ENCODE measurements at regions not wholly inside any gene's neighbourhood (a gene's known extent, or its start where the extent isn't known, plus 50 kb on each side); places are given as distances from the start of the nearest gene placed in this dataset.
"Not testable (repeated sequence)": the region's sequence is repeated elsewhere in the genome, so short reads cannot be mapped to it uniquely, and the experiment has no call there.

- no peak for DNase-seq (ENCODE audit: low spot score)
- no peak overlapping the region for H3K4me3 ChIP-seq (ENCODE audit: low read depth, low read length, poor library complexity, severe bottlenecking)
- BruUV-seq (replicated peaks): no TSS peak
- peak overlapping the region; percentile 59; the same call in 1 of the 2 replicates for H2AFZ ChIP-seq (ENCODE audit: low read length)
- CTCF ChIA-PET (ENCODE audit: unreplicated experiment): no interaction called here
- H3K4me1 ChIP-seq (ENCODE audit: insufficient read depth, low read length, poor library complexity, severe bottlenecking): peaks cover 58% of the 10 kb centered on the region
- no peak overlapping the region for H3K4me2 ChIP-seq (ENCODE audit: low read length)
- H3K9me2 ChIP-seq (ENCODE audit: insufficient read depth, low read length): no peaks in the 10 kb centered on the region
- no peaks in the 10 kb centered on the region for H3K79me2 ChIP-seq (ENCODE audit: insufficient read depth, low read depth, low read length)
- intact Hi-C loops (cut with micrococcal nuclease; ENCODE audit: unreplicated experiment): no loop called here
- POLR2A ChIA-PET: interaction anchor here (0.6 to 2.3 kb wide), 5 partner anchors 10 to 111 kb away, joined by 3 to 8 read pairs (median 4); no protein-coding TSS in a partner anchor
- peaks cover 2% of the 10 kb centered on the region; the same call in 1 of the 2 replicates for H3K36me3 ChIP-seq (ENCODE audit: insufficient read depth, low read length)
- no peak overlapping the region for H3K27ac ChIP-seq (ENCODE audit: low read depth, low read length, poor library complexity, severe bottlenecking)
- H3K9me3 ChIP-seq (ENCODE audit: low read length): peaks cover 8% of the 10 kb centered on the region; the same call in 1 of the 2 replicates
- H4K20me1 ChIP-seq (ENCODE audit: insufficient read depth, low read length): no peaks in the 10 kb centered on the region
- TF ChIP-seq EZH2phosphoT487 (IDR thresholded peaks at IDR 0.05; ENCODE audit: borderline replicate concordance, low read depth, low read length) (no peak), CTCF (conservative IDR thresholded peaks at IDR 0.05; ENCODE audit: low read length) (no peak)
Measured at GRCh38 chr3:181919375-181919774, 207.7 kb downstream of the SOX2 start.

- peaks cover 8% of the 10 kb centered on the region; the same call in 1 of the 2 replicates for H3K9me3 ChIP-seq (ENCODE audit: low read length)
- peak overlapping the region; percentile 70 for H3K4me2 ChIP-seq (ENCODE audit: low read length)
- POLR2A ChIA-PET: interaction anchor here (0.5 to 4.3 kb wide), 9 partner anchors 13 to 1120 kb away, joined by 3 to 49 read pairs (median 3); no protein-coding TSS in a partner anchor
- no TSS peak for BruUV-seq (replicated peaks)
- H4K20me1 ChIP-seq (ENCODE audit: insufficient read depth, low read length): no peaks in the 10 kb centered on the region
- H3K36me3 ChIP-seq (ENCODE audit: insufficient read depth, low read length): peaks cover 3% of the 10 kb centered on the region; the same call in 1 of the 2 replicates
- H3K79me2 ChIP-seq (ENCODE audit: insufficient read depth, low read depth, low read length): no peaks in the 10 kb centered on the region
- no peak for DNase-seq (ENCODE audit: low spot score)
- CTCF ChIA-PET (ENCODE audit: unreplicated experiment): interaction anchor here (1.8 kb wide), 1 partner anchor 13 kb away, joined by 7 read pairs; no protein-coding TSS in a partner anchor
- no peak for TF ChIP-seq CTCF (conservative IDR thresholded peaks at IDR 0.05; ENCODE audit: low read length)
- H3K9me2 ChIP-seq (ENCODE audit: insufficient read depth, low read length): no peaks in the 10 kb centered on the region
- H3K27ac ChIP-seq (ENCODE audit: low read depth, low read length, poor library complexity, severe bottlenecking): peak overlapping the region; percentile 79
- peaks cover 62% of the 10 kb centered on the region for H3K4me1 ChIP-seq (ENCODE audit: insufficient read depth, low read length, poor library complexity, severe bottlenecking)
- peak overlapping the region; percentile 39 for H3K4me3 ChIP-seq (ENCODE audit: low read depth, low read length, poor library complexity, severe bottlenecking)
- peak overlapping the region; percentile 73; the same call in 1 of the 2 replicates for H2AFZ ChIP-seq (ENCODE audit: low read length)
- intact Hi-C loops (cut with micrococcal nuclease; ENCODE audit: unreplicated experiment): loop anchor here (5.0 kb wide), 2 partner anchors 208 to 492 kb away; partner anchors contain the start of gene SOX2
Measured at GRCh38 chr3:181920409-181920808, 208.7 kb downstream of the SOX2 start.

- Histone ChIP-seq H3K4me3 (ENCODE audit: low read depth, low read length, poor library complexity, severe bottlenecking) (peak overlapping the region; percentile 44), H3K9me2 (ENCODE audit: insufficient read depth, low read length) (no peaks in the 10 kb centered on the region), H3K4me1 (ENCODE audit: insufficient read depth, low read length, poor library complexity, severe bottlenecking) (peaks cover 62% of the 10 kb centered on the region), H3K27ac (ENCODE audit: low read depth, low read length, poor library complexity, severe bottlenecking) (peak overlapping the region; percentile 79), H3K9me3 (ENCODE audit: low read length) (peaks cover 8% of the 10 kb centered on the region; the same call in 1 of the 2 replicates), H2AFZ (ENCODE audit: low read length) (peak overlapping the region; percentile 73; the same call in 1 of the 2 replicates), H3K79me2 (ENCODE audit: insufficient read depth, low read depth, low read length) (no peaks in the 10 kb centered on the region), H3K36me3 (ENCODE audit: insufficient read depth, low read length) (peaks cover 3% of the 10 kb centered on the region; the same call in 1 of the 2 replicates), H3K4me2 (ENCODE audit: low read length) (peak overlapping the region; percentile 70), H4K20me1 (ENCODE audit: insufficient read depth, low read length) (no peaks in the 10 kb centered on the region)
- BruUV-seq (replicated peaks): no TSS peak
- DNase-seq (ENCODE audit: low spot score): peak; percentile 82
- intact Hi-C loops (cut with micrococcal nuclease; ENCODE audit: unreplicated experiment): loop anchor here (5.0 kb wide), 2 partner anchors 209 to 491 kb away; partner anchors contain the start of gene SOX2
- ChIA-PET POLR2A (interaction anchor here (0.5 to 4.3 kb wide), 10 partner anchors 12 to 1119 kb away, joined by 3 to 49 read pairs (median 3); no protein-coding TSS in a partner anchor), CTCF (ENCODE audit: unreplicated experiment) (interaction anchor here (1.8 kb wide), 1 partner anchor 12 kb away, joined by 7 read pairs; no protein-coding TSS in a partner anchor)
- TF ChIP-seq EZH2phosphoT487 (IDR thresholded peaks at IDR 0.05; ENCODE audit: borderline replicate concordance, low read depth, low read length) (no peak), CTCF (conservative IDR thresholded peaks at IDR 0.05; ENCODE audit: low read length) (no peak)
Measured at GRCh38 chr3:181921220-181921619, 209.5 kb downstream of the SOX2 start.

- not testable (repeated sequence) for H3K79me2 ChIP-seq (ENCODE audit: insufficient read depth, low read depth, low read length); BruUV-seq (replicated peaks)
Measured at GRCh38 chr3:181925841-181926240, 214.1 kb downstream of the SOX2 start.

More at GRCh38 chr3:181925841-181926240, 214.1 kb downstream of the SOX2 start:
- H3K27ac ChIP-seq (ENCODE audit: low read depth, low read length, poor library complexity, severe bottlenecking); CTCF ChIA-PET (ENCODE audit: unreplicated experiment); DNase-seq (ENCODE audit: low spot score); H3K36me3 ChIP-seq (ENCODE audit: insufficient read depth, low read length); H3K4me2 ChIP-seq (ENCODE audit: low read length); POLR2A ChIA-PET; H3K9me2 ChIP-seq (ENCODE audit: insufficient read depth, low read length); intact Hi-C loops (cut with micrococcal nuclease; ENCODE audit: unreplicated experiment); H3K4me3 ChIP-seq (ENCODE audit: low read depth, low read length, poor library complexity, severe bottlenecking); H2AFZ ChIP-seq (ENCODE audit: low read length); H4K20me1 ChIP-seq (ENCODE audit: insufficient read depth, low read length): not testable (repeated sequence)
- Histone ChIP-seq H3K9me3 (ENCODE audit: low read length) (peaks cover 14% of the 10 kb centered on the region; the same call in 1 of the 2 replicates), H3K4me1 (ENCODE audit: insufficient read depth, low read length, poor library complexity, severe bottlenecking) (peaks cover 53% of the 10 kb centered on the region)
